ENCODE measurements at regions not wholly inside any gene's neighbourhood (a gene's known extent, or its start where the extent isn't known, plus 50 kb on each side); places are given as distances from the start of the nearest gene placed in this dataset.

- no peaks in the 10 kb centered on the region for H4K20me1 ChIP-seq (ENCODE audit: insufficient read depth)
Measured at GRCh38 chr18:55116863-55117262, 157.6 kb upstream of the CCDC68 start.

GRCh38 chr18:55115606-55116005, 156.3 kb upstream of the CCDC68 start:
- H3K9me3 ChIP-seq (ENCODE audit: low read length), result no peaks in the 10 kb centered on the region
- H2AFZ ChIP-seq (ENCODE audit: low read depth, low read length), result no peak overlapping the region
- H3K9me2 ChIP-seq (ENCODE audit: insufficient read depth, low read length), result no peaks in the 10 kb centered on the region
- no peaks in the 10 kb centered on the region for H3K36me3 ChIP-seq (ENCODE audit: insufficient read depth, low read length)
- H3K4me3 ChIP-seq (ENCODE audit: low read length), result no peak overlapping the region
- H3K79me2 ChIP-seq (replicated peaks; ENCODE audit: insufficient read depth, low read length), result no peaks in the 10 kb centered on the region
- no peaks in the 10 kb centered on the region for H4K20me1 ChIP-seq (ENCODE audit: insufficient read depth)
- no peaks in the 10 kb centered on the region for H3K27me3 ChIP-seq (ENCODE audit: insufficient read depth, low read depth, low read length)
- H3K9ac ChIP-seq (ENCODE audit: low read length), result no peak overlapping the region
- no peak overlapping the region for H3K4me2 ChIP-seq (ENCODE audit: low read length)
- TF ChIP-seq EP300 (conservative IDR thresholded peaks at IDR 0.05; ENCODE audit: poor library complexity, severe bottlenecking) (no peak), SMC3 (conservative IDR thresholded peaks at IDR 0.05; ENCODE audit: poor library complexity) (no peak), RAD21 (conservative IDR thresholded peaks at IDR 0.05) (no peak), EZH2 (IDR thresholded peaks at IDR 0.05; ENCODE audit: borderline replicate concordance, insufficient read depth, low read length, poor library complexity, severe bottlenecking) (no peak), MXI1 (conservative IDR thresholded peaks at IDR 0.05; ENCODE audit: poor library complexity, severe bottlenecking) (no peak), CTCF (IDR thresholded peaks at IDR 0.05; ENCODE audit: poor library complexity, severe bottlenecking) (no peak), REST (IDR thresholded peaks at IDR 0.05; ENCODE audit: borderline replicate concordance) (no peak), POLR2AphosphoS5 (IDR thresholded peaks at IDR 0.05) (no peak), TAF1 (IDR thresholded peaks at IDR 0.05; ENCODE audit: low read depth) (no peak)
- H3K27ac ChIP-seq (ENCODE audit: low read length), result no peak overlapping the region
- H3F3A ChIP-seq (ENCODE audit: insufficient read depth, low read length, poor library complexity, severe bottlenecking), result no peaks in the 10 kb centered on the region

More at GRCh38 chr18:55116863-55117262, 157.6 kb upstream of the CCDC68 start:
- H3K79me2 ChIP-seq (replicated peaks; ENCODE audit: insufficient read depth, low read length), result no peaks in the 10 kb centered on the region
- H3F3A ChIP-seq (ENCODE audit: insufficient read depth, low read length, poor library complexity, severe bottlenecking), result no peaks in the 10 kb centered on the region
- H3K9me3 ChIP-seq (ENCODE audit: low read length), result no peaks in the 10 kb centered on the region
- no peak overlapping the region for H3K4me2 ChIP-seq (ENCODE audit: low read length)
- H2AFZ ChIP-seq (ENCODE audit: low read depth, low read length), result no peak overlapping the region
- no peak overlapping the region for H3K9ac ChIP-seq (ENCODE audit: low read length)
- no peak overlapping the region for H3K27ac ChIP-seq (ENCODE audit: low read length)
- H3K27me3 ChIP-seq (ENCODE audit: insufficient read depth, low read depth, low read length), result no peaks in the 10 kb centered on the region
- no peaks in the 10 kb centered on the region for H3K36me3 ChIP-seq (ENCODE audit: insufficient read depth, low read length)
- TF ChIP-seq REST (IDR thresholded peaks at IDR 0.05; ENCODE audit: borderline replicate concordance) (no peak), POLR2AphosphoS5 (IDR thresholded peaks at IDR 0.05) (no peak)
- H3K9me2 ChIP-seq (ENCODE audit: insufficient read depth, low read length), result no peaks in the 10 kb centered on the region
- H3K4me3 ChIP-seq (ENCODE audit: low read length), result no peak overlapping the region
